ENCODE measurements at regions not wholly inside any gene's neighbourhood (a gene's known extent, or its start where the extent isn't known, plus 50 kb on each side); places are given as distances from the start of the nearest gene placed in this dataset.

DNA sequence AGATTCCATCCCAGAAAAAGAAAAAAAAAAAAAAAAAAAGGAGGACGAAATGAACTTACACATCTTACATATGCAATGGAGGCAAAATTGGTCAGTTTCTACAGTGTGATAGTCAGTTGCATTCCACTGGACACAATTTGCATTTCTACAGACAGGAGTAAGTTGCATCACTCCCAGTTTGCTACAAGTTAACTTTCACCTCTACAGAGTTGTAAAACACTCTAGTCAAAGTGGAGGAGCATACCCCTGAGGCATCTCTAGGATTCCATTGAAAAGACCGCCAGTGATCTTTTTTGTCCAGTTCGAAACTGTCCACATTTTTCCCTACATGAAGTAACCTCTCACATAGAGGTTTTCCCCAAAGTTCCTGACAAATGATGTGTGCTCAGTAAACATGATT, 202.8 kb downstream of the VAPA start:
- no peak for TF ChIP-seq EZH2 (IDR thresholded peaks at IDR 0.05)
- TF ChIP-seq POLR2AphosphoS5 (IDR thresholded peaks at IDR 0.05; ENCODE audit: borderline replicate concordance, low read depth, low read length), result no peak
